Osteoblast (primary cell): ENCODE measurements at regions not wholly inside any gene's neighbourhood (a gene's known extent, or its start where the extent isn't known, plus 50 kb on each side); places are given as distances from the start of the nearest gene placed in this dataset.

Experiments
- DNase-seq: peaks from one replicate; pipeline ENCODE4 v3.0.0; 2011; ENCODE audit warnings: low spot score, mixed read lengths; ENCODE audit not compliant: insufficient read length; ENCODE audit errors: missing footprints
- H2AFZ ChIP-seq: 2 replicates; pipeline ENCODE4 v1.6.0; 2011; ENCODE audit warnings: mild to moderate bottlenecking, low read length
- H3K27ac ChIP-seq: 2 replicates; pipeline ENCODE4 v1.5.1; 2011; ENCODE audit warnings: mild to moderate bottlenecking, low read depth, low read length, moderate library complexity
- H3K27me3 ChIP-seq: 2 replicates; pipeline ENCODE4 v1.6.0; 2012; ENCODE audit warnings: mild to moderate bottlenecking, control low read depth, inconsistent platforms, low read length, moderate library complexity; ENCODE audit not compliant: insufficient read depth
- H3K36me3 ChIP-seq: 2 replicates; pipeline ENCODE4 v1.5.1; 2011; ENCODE audit warnings: mild to moderate bottlenecking, low read length, control low read depth, moderate library complexity; ENCODE audit not compliant: insufficient read depth
- H3K4me1 ChIP-seq: 2 replicates; pipeline ENCODE4 v1.5.1; 2011; ENCODE audit warnings: mild to moderate bottlenecking, low read length, control low read depth, moderate library complexity; ENCODE audit not compliant: insufficient read depth
- H3K4me2 ChIP-seq: 2 replicates; pipeline ENCODE4 v1.6.0; 2011; ENCODE audit warnings: mild to moderate bottlenecking, low read length; ENCODE audit not compliant: insufficient read depth
- H3K4me3 ChIP-seq: fragments of 200-600 bp; sonication (generic); 3 replicates; pipeline ENCODE4 v1.5.1; 2012; ENCODE audit warnings: mild to moderate bottlenecking, low read length, inconsistent platforms; ENCODE audit not compliant: insufficient read depth
- H3K79me2 ChIP-seq: 2 replicates; pipeline ENCODE4 v1.6.0; 2012; ENCODE audit warnings: mild to moderate bottlenecking, low read length, control low read depth, inconsistent platforms; ENCODE audit not compliant: insufficient read depth
- H3K9me3 ChIP-seq: 2 replicates; pipeline ENCODE4 v1.5.1; 2011; ENCODE audit warnings: low read depth, low read length, control low read depth
- H4K20me1 ChIP-seq: 2 replicates; pipeline ENCODE4 v1.6.0; 2012; ENCODE audit warnings: mild to moderate bottlenecking, low read length, control low read depth; ENCODE audit not compliant: insufficient read depth
- TF ChIP-seq, protein P1 (sequence below): IDR thresholded peaks from 2 replicates; pipeline ENCODE4 v1.5.1; 2011; ENCODE audit warnings: mild to moderate bottlenecking, low read depth, low read length, moderate library complexity; ENCODE audit errors: extremely low read depth

DNA sequence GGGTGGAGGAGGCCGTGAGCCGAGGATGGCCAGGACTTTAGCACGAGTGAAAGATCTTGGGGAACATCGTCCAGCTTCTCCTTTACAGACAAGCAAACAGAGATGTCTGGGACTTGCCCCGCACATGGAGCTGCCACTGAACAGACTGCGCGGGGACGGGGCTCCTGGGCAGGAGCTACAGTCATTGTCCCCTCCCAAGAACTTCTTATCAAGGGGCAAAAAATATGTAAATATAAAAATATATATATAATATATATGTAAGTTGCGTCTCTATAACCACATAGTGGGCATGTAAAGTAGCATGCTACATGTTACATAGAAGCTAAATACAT lies 245.0 kb upstream of the SALL3 start:
- no peak overlapping the region for H3K27ac ChIP-seq
- no peaks in the 10 kb centered on the region for H3K9me3 ChIP-seq
- no peaks in the 10 kb centered on the region for H4K20me1 ChIP-seq
- no peak overlapping the region for H3K4me3 ChIP-seq
- H2AFZ ChIP-seq, result no peak overlapping the region
- TF ChIP-seq, protein P1, sequence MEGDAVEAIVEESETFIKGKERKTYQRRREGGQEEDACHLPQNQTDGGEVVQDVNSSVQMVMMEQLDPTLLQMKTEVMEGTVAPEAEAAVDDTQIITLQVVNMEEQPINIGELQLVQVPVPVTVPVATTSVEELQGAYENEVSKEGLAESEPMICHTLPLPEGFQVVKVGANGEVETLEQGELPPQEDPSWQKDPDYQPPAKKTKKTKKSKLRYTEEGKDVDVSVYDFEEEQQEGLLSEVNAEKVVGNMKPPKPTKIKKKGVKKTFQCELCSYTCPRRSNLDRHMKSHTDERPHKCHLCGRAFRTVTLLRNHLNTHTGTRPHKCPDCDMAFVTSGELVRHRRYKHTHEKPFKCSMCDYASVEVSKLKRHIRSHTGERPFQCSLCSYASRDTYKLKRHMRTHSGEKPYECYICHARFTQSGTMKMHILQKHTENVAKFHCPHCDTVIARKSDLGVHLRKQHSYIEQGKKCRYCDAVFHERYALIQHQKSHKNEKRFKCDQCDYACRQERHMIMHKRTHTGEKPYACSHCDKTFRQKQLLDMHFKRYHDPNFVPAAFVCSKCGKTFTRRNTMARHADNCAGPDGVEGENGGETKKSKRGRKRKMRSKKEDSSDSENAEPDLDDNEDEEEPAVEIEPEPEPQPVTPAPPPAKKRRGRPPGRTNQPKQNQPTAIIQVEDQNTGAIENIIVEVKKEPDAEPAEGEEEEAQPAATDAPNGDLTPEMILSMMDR, result no peak
- no peaks in the 10 kb centered on the region for H3K27me3 ChIP-seq
- H3K4me1 ChIP-seq, result no peaks in the 10 kb centered on the region
- no peaks in the 10 kb centered on the region for H3K79me2 ChIP-seq
- DNase-seq, result no peak
- H3K36me3 ChIP-seq, result no peaks in the 10 kb centered on the region
- H3K4me2 ChIP-seq, result no peak overlapping the region

DNA sequence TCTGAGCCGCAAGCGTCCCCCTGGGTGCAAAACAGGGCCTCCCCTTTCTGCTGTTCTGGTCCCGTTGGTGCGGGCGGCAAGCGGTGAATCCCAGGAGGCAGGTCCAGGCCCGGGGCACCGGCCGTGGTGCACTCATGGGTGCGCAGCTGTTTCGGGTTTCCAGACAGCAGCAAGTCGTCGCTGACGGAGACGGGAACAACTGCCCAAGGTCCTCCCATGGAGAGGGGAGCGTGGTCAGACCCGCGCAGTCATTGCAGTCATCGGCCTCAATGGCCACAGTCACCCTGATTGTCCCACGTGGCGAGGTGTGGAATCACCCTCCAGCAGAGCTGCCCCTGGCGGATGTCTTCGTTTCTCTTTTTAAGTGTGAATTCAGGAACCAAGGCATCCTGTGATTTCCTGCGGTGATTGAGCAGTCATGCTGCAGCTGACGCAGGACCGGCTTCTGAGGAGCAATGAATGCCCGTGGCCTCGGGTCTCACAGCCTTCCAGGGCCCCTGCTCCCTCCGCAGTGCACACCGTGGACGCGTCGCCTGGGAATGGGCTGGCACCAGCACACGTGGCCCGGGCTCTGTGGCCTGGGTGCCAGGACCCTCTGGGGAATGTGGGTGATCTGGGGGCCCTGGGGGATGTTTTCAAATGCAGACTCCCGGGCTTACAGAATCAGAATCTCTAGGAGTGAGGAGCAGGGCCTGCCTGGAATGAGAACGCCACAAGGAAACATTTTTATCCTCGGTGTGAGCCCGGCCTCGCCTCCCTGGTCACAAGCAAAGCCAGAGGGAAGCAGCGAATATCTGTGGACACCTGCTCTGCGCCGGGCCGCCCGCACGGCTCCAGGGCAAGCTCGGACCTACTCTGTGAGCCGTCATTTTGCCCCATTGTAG lies 244.2 kb upstream of the SALL3 start:
- Histone ChIP-seq H3K9me3 (no peaks in the 10 kb centered on the region), H3K36me3 (no peaks in the 10 kb centered on the region), H3K4me1 (no peaks in the 10 kb centered on the region), H3K4me3 (no peak overlapping the region), H3K27me3 (no peaks in the 10 kb centered on the region), H3K79me2 (no peaks in the 10 kb centered on the region), H4K20me1 (no peaks in the 10 kb centered on the region), H3K4me2 (no peak overlapping the region), H2AFZ (no peak overlapping the region), H3K27ac (no peak overlapping the region)
- no peak for DNase-seq
- TF ChIP-seq, protein P1, result no peak

DNA sequence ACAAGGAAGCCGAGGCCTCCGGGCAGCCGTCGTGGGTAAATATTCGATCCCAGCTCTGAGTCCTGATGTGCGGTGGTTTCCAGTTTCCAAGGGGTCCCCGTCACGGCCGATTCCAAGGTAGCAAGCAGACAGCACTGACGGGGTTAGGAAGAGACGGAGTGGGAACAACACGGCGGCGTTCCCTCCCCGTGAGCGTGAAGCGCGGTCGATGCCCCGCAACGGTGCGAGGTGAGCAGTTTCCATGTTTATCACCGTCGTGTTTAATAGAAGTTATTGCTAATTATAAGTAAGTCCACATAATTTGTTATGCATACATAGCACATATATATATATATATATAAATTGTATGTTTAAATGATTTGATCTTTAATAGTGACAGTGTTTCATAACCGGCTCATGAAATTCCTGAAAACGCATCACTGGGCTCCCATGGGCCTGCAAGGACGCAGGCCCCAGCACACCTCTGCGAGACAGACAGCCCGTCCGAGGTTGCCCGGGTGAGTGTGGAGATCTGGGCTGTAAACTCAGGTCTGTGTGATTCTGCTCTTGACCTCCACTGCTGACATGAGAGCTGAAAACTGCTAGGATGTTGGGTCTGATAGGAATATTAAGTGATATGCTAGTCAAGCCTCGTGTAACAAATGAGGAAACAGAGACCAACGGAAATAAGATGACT lies 243.5 kb upstream of the SALL3 start:
- no peaks in the 10 kb centered on the region for H3K9me3 ChIP-seq
- TF ChIP-seq, protein P1, result no peak
- no peak overlapping the region for H3K4me3 ChIP-seq
- no peaks in the 10 kb centered on the region for H3K4me1 ChIP-seq
- no peaks in the 10 kb centered on the region for H3K36me3 ChIP-seq
- H3K4me2 ChIP-seq, result no peak overlapping the region
- no peak overlapping the region for H3K27ac ChIP-seq
- H3K27me3 ChIP-seq, result no peaks in the 10 kb centered on the region
- DNase-seq, result no peak
- no peaks in the 10 kb centered on the region for H3K79me2 ChIP-seq
- no peaks in the 10 kb centered on the region for H4K20me1 ChIP-seq
- H2AFZ ChIP-seq, result no peak overlapping the region

DNA sequence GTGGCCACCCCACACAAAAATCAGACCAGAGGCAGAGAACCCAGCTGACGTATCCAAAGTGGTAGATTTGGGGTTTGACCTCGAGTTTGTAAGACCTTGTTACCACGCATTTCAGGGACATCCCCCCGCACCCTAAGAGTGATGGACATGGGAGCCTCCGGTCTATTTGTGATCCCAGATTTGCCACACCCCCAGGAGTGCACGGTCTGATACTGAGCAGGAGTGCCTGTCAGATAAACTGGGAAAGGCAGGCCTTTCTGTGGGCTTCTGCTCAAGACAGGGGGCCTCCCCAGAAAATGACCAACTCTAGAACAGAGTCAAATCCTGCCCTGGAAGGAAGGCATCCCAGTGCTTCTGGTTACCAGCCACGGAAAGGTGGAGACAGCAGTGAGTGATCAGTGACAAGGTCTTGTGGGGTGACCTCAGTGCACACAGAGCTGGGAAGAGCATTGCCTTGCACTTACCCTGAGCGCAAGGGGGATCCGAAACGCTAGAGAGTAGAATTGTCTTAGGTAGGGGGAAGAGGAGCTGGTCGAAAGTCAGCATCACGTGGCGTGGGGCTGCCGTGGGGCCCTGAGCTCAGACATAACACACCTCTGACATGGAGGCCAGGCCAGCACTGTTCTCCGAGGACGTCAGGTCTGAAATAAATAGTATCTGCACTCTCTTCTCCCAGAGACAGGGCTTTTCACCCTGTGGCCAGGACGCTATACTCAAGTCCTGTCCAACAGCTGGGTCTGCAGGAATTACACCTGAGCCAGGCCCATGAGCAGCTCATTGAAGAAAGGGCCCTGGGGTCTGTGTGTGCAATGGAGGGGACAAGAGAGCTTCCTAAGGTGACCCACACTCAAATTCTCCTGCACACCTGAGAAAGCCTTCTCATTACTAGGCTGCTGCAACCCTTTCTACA lies 242.4 kb upstream of the SALL3 start:
- no peaks in the 10 kb centered on the region for H3K36me3 ChIP-seq
- no peaks in the 10 kb centered on the region for H3K9me3 ChIP-seq
- H3K79me2 ChIP-seq, result no peaks in the 10 kb centered on the region
- H3K4me1 ChIP-seq, result no peaks in the 10 kb centered on the region
- DNase-seq, result no peak
- TF ChIP-seq, protein P1, result no peak
- no peak overlapping the region for H3K27ac ChIP-seq
- H4K20me1 ChIP-seq, result no peaks in the 10 kb centered on the region
- no peak overlapping the region for H3K4me3 ChIP-seq
- no peaks in the 10 kb centered on the region for H3K27me3 ChIP-seq
- no peak overlapping the region for H2AFZ ChIP-seq
- H3K4me2 ChIP-seq, result no peak overlapping the region
